ENCODE measurements at regions not wholly inside any gene's neighbourhood (a gene's known extent, or its start where the extent isn't known, plus 50 kb on each side); places are given as distances from the start of the nearest gene placed in this dataset.

DNA sequence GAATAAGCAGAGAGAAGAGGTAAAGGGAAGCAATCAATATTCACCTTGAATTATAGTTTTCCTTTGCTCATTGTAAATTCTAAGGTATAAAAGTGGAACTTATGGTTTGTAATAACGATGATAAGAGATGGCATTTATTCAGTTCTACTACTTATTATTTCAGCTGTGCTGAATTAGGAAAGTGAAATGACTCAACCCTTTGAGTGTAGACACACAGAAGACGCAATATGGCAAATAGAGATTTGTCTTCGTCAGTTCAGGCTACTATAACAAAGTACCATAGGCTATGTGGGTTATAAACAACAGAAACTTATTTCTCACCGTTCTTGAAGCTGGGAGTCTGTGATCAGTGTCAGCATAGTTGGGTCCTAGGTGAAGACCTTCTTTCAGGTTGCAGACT lies 713.0 kb upstream of the PCDH9 start:
- TF ChIP-seq TAF1 (IDR thresholded peaks at IDR 0.05; ENCODE audit: control insufficient read depth, extremely low read depth, insufficient read depth, low read length, severe bottlenecking): no peak
- no peak for TF ChIP-seq ELF4 (CRISPR knock-in tag; IDR thresholded peaks at IDR 0.05)

Data from K562 (cell line).